IPS DF 4.7 (cell line): ENCODE measurements at regions not wholly inside any gene's neighbourhood (a gene's known extent, or its start where the extent isn't known, plus 50 kb on each side); places are given as distances from the start of the nearest gene placed in this dataset.
"Not testable (repeated sequence)": the region's sequence is repeated elsewhere in the genome, so short reads cannot be mapped to it uniquely, and the experiment has no call there.

Experiments used
- DNase-seq: peaks from one replicate; pipeline ENCODE4 v3.0.0-alpha.2; 2013; ENCODE audit warnings: low spot score; ENCODE audit errors: extremely low read depth

DNA sequence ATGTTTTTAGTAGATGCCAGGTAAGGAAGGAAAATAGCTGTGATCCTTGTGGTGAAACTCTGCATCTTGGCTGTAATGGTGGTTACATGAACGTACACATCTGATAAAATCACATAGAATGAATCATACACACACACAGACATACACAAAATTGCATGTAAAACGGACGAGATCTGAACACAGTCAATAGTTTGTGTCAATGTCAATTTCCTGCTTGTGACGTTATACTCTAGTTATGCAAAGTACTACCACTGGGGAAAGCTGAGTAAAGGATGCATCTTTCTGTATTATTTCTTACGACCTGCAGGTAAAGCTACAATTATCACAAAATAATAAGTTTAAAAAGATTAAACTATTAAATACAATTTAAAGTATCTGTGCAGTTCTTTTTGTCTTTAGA, 493.7 kb upstream of the ZP4 start:
- DNase-seq: no peak

GRCh38 chr1:238380167-238380566, 489.4 kb upstream of the ZP4 start:
- no peak for DNase-seq

DNA sequence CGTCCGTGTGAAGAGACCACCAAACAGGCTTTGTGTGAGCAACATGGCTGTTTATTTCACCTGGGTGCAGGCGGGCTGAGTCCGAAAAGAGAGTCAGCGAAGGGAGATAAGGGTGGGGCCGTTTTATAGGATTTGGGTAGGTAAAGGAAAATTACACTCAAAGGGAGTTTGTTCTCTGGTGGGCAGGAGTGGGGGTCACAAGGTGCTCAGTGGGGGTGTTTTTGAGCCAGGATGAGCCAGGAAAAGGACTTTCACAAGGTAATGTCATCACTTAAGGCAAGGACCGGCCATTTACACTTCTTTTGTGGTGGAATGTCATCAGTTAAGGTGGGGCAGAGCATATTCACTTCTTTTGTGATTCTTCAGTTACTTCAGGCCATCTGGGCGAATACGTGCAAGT, 488.7 kb upstream of the ZP4 start:
- DNase-seq: not testable (repeated sequence)

- no peak for DNase-seq
Measured at GRCh38 chr1:238377280-238377919, 486.7 kb upstream of the ZP4 start.

DNA sequence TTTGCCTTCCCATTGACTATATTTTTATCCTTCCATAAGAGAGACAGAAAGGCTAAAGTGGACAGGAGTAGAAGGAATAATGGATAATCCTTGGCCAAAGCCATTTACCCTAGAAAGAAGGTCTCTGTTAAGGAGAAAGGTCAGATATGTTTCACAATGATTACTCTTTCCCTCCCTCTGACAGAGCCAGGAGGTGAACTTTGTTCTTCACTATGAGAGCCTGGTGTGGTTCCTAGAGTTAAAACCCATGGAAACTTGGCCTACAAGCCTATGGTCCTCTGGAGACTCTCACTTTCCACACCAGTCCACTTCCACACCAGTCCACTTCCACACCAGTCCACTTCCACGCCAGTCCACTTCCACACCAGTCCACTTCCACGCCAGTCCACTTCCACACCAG, 479.9 kb upstream of the ZP4 start:
- DNase-seq: no peak

DNA sequence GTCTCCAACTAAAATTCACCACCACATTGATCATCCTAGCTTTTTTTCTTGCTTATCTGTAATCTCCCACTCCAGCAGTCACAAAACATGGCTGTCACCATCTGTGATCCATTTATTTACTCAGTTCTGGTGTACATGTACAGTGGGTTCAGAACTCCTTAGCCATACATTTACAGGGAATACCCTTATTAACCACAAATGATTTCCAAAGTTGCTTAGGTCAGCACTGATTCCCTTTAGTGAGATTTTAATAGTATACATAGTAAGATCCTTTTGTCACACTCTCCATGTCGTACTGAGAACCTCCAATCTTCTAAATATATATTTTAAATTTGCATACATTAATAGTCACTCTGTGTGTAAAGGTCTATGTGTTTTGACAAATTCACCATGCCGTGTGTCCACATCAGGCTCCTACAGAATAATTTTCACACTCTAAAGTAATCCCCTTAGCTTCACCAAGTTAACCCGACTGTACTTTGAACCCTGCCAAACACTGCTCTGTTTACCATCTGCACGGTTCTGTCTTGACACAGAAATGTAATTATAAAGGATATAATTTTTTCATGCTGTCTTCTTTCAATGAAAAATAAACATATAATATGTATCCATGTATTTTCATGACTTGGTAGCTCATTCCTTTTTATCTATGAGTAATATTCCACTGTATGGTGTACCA, 473.6 kb upstream of the ZP4 start:
- no peak for DNase-seq

- DNase-seq: no peak
Measured at GRCh38 chr1:238360474-238360873, 469.8 kb upstream of the ZP4 start.

DNA sequence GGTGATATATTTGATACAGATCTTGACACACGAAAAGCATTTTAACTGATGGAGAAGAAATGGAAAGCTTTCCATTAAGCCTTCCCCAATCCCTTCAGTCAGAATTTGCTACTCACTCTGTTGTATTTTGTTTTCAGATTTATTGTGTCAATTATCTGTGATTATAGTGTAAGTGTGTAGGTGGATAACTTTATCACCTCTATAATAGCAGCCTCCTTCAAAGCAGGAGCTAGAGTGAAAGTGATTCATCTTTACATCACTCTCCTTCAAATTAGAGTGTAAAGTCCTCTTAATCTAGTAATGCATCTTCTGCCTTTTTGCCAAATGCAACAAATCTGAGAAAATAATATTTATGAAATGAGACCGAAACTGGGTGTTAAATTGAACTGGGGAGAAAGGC, 459.7 kb upstream of the ZP4 start:
- DNase-seq: no peak

DNA sequence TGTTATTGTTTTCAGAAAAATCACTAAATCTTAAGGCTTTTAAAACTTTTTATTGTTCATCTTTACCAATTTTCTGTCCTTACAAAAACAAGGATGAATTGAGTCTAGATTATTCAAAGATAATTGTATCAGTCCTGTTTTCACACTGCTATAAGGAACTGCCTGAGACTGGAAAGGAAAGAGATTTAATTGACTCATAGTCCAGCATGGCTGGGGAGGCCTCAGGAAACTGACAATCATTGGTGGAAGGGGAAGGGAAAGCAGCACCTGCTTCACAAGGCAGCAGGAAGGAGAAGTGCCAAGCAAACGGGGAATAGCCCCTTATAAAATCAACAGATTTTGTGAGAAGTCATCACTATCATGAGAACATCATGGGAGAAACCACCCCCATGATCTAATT, 455.6 kb upstream of the ZP4 start:
- no peak for DNase-seq

DNA sequence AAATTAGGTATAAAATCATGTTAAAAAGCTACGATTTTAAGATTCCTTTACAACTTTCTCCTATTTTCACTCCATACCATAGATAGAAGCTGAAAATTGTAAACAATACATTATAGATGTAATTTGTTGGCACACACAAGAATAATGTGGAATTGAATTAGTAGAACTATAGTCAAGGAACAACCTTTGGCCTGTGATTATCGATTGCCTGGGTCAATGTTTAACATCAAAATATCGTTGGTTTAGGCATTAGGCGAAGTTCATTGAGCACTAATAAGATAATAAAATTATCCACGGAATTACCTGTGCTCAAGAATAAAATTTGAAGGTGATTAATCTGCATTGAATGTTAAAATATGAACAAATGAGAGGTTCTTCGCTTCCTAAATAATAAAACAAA, 455.1 kb upstream of the ZP4 start:
- no peak for DNase-seq

DNA sequence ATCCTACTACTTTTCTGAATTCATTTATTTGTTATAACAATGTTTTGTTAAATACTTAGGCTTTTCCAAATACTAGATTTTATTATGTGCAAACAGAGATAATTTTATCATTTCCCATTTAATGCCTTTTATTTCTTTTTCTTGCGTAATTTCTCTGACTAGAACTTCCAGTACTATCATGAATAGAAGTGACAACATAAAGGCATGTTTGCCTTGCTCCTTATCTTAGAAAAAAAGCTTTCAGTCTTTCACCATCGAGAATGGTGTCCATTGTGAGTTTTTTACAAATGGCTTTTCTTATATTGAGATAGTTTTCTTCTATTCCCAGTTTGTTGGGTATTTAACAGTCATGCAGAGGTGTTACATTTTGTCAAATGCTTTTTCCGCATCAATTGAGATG, 453.1 kb upstream of the ZP4 start:
- no peak for DNase-seq

- no peak for DNase-seq
Measured at GRCh38 chr1:238341395-238341794, 450.7 kb upstream of the ZP4 start.

- DNase-seq: no peak
Measured at GRCh38 chr1:238340989-238341388, 450.3 kb upstream of the ZP4 start.

GRCh38 chr1:238336531-238336930, 445.8 kb upstream of the ZP4 start:
- DNase-seq: no peak

- no peak for DNase-seq
Measured at GRCh38 chr1:238334170-238334569, 443.4 kb upstream of the ZP4 start.

DNA sequence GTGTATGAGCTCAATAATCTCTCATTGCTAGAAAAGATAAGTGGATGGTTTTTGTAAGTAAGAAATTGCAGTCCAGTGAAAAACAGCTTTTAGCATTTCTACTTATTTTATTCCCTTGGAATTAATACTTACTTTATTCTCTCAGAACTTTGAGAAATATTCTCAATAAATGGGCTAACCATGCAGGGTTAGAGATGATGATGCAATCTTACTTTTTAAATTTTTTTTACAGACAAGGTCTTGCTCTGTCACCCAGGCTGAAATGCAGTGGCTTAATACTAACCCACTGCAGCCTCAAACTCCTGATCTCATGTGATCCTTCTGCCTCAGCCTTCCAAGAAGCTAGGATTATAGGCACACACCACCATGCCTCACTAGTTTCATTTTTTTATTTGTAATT, 440.8 kb upstream of the ZP4 start:
- DNase-seq: no peak

DNA sequence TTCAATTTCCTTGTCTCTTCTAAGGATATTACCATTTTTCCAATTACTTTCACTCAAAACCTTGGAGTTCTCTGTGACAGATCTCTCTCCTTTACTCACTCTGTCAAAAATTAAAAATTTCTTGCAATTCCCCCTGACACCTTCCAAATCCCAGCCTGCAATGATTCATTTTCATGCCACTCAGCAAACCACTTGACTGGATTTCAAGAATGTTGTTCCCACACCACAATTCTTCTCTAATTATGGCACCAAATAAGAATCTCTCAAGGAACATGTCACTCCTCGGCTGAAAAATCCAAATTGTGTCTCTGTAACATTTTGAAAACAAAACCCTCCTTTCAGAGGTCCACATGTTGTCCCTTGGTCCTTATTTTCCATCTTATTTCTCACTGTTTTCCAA, 438.9 kb upstream of the ZP4 start:
- DNase-seq: no peak

DNA sequence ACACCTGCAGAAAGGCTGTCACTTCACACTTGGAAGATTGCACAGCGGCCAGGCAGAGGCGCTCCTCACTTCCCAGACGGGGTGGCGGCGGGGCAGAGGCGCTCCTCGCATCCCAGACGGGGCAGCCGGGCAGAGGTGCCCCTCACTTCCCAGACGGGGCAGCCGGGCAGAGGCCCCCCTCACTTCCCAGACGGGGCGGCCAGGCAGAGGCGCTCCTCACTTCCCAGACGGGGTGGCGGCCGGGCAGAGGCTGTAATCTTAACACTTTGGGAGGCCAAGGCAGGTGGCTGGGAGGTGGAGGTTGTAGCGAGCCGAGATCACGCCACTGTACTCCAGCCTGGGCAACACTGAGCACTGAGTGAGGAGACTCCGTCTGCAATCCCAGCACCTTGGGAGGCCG, 436.3 kb upstream of the ZP4 start:
- DNase-seq: not testable (repeated sequence)

- not testable (repeated sequence) for DNase-seq
Measured at GRCh38 chr1:238326479-238326878, 435.8 kb upstream of the ZP4 start.

- DNase-seq: no peak
Measured at GRCh38 chr1:238324211-238324864, 433.6 kb upstream of the ZP4 start.

DNA sequence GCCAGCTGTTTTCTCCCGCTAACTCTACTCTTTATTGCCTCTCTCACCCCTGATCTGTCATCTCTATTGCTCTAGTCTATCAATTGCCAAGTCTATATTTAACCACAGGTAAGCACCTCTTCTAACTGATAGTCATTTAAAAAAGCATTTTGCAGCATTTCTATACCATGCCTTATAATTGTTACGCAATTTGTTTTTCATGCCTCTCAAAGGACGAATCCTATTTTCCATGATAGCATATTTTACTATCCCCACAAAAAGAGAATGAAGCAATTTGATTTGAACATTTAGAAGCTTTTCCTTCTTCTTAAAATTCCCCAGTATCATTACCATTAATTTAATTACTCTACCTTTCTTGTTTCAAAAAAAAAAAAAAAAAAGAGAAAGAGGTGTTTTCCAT, 432.8 kb upstream of the ZP4 start:
- no peak for DNase-seq

DNA sequence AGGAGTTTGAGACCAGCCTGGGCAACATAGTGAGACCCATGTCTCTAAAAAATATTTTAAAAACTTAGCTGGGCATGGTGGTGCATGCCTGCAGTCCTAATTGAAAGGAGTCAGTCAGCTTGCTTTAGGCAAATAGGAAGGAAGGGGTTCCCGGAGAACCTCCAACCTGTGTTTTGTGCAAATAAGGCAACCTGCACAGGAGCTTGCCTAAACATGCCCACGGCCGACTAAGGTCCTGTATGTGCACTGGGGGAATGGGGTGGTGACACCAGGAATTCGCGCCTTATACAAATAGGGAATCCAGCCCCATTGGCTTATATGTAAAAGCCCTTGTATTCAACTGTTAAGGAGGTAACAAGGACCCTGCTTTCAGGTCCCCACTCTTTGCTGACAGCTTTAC, 429.2 kb upstream of the ZP4 start:
- no peak for DNase-seq
